GM21619 (cell line): ENCODE measurements at regions not wholly inside any gene's neighbourhood (a gene's known extent, or its start where the extent isn't known, plus 50 kb on each side); places are given as distances from the start of the nearest gene placed in this dataset.
"Not testable (repeated sequence)": the region's sequence is repeated elsewhere in the genome, so short reads cannot be mapped to it uniquely, and the experiment has no call there.

Source experiments
- ATAC-seq: cut with Tn5 transposase; IDR thresholded peaks from one replicate; pipeline ENCODE4 v1.9.1; 2021; ENCODE audit not compliant: unreplicated experiment

GRCh38 chr18:38751898-38752297 lies 1186.3 kb upstream of the CELF4 start:
- ATAC-seq, result no peak

GRCh38 chr18:38751211-38751610 lies 1185.6 kb upstream of the CELF4 start:
- no peak for ATAC-seq

GRCh38 chr18:38750751-38751150 lies 1185.2 kb upstream of the CELF4 start:
- no peak for ATAC-seq

DNA sequence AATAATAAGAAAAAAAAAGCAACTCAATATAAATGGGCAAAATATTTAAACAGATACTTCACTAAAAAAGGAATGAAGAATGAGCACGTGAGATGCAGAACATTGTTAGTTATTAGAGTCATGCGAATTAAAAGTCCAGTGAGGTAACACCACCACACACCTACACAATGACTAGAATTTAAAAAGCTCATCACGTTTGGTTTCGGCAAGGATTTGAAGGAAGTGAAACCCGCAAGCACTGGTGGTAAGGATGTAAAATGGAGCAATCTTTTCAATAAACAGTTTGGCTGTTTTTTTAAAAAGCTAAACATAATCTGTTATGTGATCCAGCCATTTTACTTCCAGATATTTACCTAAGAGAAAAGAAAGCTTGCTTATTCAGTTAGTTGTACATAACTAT lies 1181.6 kb upstream of the CELF4 start:
- no peak for ATAC-seq

GRCh38 chr18:38720181-38720580 lies 1154.6 kb upstream of the CELF4 start:
- ATAC-seq, result not testable (repeated sequence)

DNA sequence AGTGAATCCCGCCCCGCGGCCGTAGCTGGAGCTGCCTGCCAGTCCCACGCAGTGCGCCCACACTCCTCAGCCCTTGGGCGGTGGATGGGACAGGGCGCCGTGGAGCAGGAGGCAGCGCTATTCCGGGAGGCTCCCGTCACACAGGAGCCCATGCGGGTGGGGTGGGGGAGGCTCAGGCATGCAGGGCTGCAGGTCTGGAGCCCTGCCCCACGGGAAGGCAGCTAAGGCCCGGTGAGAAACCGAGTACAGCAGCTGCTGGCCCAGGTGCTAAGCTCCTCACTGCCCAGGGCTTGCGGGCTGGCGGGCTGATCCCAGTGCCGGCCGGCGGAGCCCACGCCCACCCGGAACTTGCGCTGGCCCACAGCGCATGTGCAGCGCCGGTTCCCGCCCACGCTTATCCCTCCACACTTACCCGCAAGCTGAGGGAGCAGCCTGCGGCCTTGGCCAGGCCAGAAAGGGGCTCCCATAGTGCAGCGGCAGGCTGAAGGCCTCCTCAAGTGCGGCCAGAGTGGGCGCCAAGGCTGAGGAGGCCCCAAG lies 1152.8 kb upstream of the CELF4 start:
- no peak for ATAC-seq

GRCh38 chr18:38709122-38709521 lies 1143.5 kb upstream of the CELF4 start:
- no peak for ATAC-seq

DNA sequence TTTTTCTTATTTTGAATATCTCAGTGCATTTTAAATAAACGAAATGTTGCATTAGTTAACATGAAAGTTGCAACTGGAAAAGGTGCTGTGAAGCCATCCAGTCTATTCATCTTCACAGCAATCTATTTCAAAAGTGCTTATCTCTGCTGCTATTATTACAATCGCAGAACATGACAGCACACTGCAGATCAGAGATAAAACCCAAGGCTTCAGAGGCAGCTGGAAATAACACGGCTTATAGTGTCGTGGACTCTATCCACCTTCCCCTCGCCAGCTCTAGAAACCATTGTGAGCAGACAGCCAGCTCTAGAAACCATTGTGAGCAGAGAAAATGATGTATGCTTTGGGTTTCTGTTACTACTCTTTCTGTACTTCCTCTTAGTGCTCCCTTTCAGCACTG lies 1140.8 kb upstream of the CELF4 start:
- no peak for ATAC-seq

GRCh38 chr18:38698088-38698487 lies 1132.5 kb upstream of the CELF4 start:
- ATAC-seq, result no peak

DNA sequence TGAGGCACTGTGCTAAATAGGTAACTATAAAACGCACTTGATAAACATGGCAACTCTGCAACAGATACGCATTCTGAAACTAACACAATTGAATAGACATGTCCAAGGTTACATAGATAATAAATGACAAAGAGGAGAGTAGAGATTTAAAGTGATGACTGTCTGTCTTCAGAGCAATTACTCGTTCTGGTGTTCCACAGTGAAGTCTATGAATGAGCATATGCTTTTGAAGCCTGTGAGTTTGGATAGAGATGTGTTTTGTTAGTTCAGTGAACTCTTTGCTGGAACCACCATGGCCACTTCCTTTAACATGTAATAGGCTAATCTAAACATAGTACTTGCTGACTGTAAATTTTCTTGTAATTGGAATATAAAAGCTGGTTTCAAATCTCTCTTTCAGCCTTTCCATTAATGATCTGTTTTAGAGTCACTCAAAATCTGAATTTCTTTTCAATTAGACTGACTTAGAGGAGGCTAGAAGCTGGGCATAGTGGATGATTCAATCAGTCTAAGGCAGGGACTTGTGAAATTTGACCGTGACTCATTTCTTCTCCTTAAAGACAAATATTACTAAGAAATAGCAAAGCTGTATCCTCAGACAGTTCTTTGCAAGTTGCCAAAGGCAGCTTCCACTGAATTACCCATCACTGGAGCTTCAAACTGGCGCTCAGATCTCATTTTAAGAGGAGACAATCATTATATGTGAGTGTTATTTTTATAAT lies 1130.1 kb upstream of the CELF4 start:
- no peak for ATAC-seq

GRCh38 chr18:38693104-38693503 lies 1127.5 kb upstream of the CELF4 start:
- ATAC-seq, result no peak

GRCh38 chr18:38690626-38691025 lies 1125.0 kb upstream of the CELF4 start:
- no peak for ATAC-seq

- no peak for ATAC-seq
Measured at GRCh38 chr18:38688416-38688815, 1122.8 kb upstream of the CELF4 start.

DNA sequence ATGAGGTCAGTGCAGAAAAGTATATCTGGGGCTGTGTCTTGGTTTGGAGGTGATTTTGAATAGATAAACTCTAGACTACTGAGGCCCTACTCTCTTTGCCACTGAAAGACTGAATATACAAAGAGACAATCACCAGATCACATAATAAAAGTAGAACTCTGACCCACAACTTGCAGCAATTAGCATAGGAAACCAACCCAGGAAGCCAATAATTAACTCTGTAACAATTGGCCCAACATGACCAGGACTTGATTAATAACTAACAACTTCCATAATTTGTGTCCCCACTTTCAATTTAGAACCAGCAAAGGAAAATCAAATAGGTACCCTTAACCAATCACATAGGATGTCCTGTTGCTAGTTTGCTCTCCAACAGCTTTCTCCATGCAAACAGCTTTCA lies 1104.9 kb upstream of the CELF4 start:
- no peak for ATAC-seq

DNA sequence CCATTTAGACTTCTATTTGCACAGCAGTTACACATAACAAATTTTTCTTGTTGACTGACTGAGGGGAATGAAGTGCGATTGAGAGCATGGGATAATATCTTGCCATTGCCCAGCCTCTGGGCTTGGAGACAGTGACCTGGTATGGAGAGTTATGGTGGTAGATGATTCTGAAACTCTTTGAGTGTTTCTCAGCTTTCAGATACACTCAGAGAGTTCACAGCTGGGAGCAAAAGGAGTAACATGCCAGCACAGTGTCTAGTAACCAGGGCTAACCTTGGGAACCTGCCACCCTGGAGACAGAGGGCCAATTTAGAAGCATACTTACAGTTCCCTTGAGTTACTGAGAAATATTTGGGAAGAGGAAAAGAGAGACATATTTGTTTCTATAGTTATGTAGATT lies 1099.3 kb upstream of the CELF4 start:
- ATAC-seq, result no peak

DNA sequence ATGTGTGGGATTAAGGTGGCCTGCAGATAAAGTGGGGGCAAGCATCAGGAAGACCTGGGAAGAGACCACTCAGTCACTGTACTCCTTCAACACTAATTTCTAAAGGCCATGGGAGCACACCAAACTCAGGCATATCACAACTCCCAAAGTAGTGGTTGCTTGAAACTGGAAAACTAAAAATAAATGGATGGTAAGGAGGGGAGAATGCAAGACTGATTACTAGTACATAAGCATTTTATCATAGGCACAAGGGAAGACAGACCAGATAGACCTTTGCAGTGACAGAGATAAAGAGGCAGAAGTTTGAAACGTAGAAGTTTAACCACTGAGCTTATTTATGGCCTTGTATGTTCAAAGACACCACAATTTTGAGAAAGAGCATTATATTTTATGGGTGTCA lies 1098.1 kb upstream of the CELF4 start:
- no peak for ATAC-seq

- ATAC-seq, result no peak
Measured at GRCh38 chr18:38663270-38663669, 1097.7 kb upstream of the CELF4 start.

GRCh38 chr18:38654946-38655345 lies 1089.3 kb upstream of the CELF4 start:
- no peak for ATAC-seq

GRCh38 chr18:38651736-38652135 lies 1086.1 kb upstream of the CELF4 start:
- ATAC-seq, result no peak

DNA sequence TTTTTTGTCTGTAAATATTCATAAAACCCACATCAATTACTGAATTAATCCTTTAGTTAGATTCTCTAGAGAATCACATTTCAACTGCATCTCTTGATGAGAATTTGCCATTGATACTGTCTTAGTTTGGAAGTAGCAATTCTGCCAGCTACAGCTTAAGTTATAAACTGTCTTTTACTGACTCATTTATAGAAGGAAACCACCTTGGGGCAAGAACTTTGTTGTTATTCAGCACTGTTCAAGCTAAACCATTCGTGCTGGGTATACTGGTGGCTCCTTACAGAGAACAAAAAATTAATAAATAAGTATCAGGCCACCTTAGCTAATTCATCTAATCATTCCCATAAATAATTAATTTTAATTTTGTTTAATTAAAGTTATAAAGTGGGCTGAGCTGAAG lies 1082.6 kb upstream of the CELF4 start:
- no peak for ATAC-seq

DNA sequence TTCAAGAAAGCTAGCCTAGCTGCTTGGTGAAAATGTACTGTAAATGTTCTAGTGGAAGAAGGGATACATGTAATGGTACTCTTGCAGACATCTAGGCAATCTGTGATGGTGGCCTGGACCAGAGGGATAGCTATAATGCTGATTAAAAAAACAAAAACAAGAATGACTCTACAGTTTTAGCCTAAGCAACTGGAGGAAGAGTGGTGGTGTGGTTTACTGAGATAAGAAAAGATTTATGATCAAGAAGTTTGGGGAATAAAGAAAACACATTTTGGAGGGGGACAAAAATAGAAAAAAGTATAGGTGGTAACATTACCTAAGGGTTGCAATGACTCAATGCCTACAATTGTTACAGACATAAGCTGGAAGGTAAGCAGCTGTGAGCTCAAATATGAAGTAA lies 1080.7 kb upstream of the CELF4 start:
- ATAC-seq, result no peak

GRCh38 chr18:38644875-38645641 lies 1079.5 kb upstream of the CELF4 start:
- no peak for ATAC-seq
